Prostate gland (tissue), 2 donors: ENCODE measurements at regions not wholly inside any gene's neighbourhood (a gene's known extent, or its start where the extent isn't known, plus 50 kb on each side); places are given as distances from the start of the nearest gene placed in this dataset.

Experiments used
- CTCF ChIP-seq, 4 experiments: fragments of 200-600 bp in 2 of 4; fragments of 450-650 bp in 2 of 4; sonication (generic) in 2 of 4; IDR thresholded peaks; 1 replicate in 3 of 4; 2 replicates in 1 of 4; pipeline ENCODE4 v1.5.1; 2016 to 2019; ENCODE audit warnings: antibody characterized with exemption in 4 of 4, mild to moderate bottlenecking in 2 of 4, moderate library complexity in 2 of 4
- POLR2A ChIP-seq: fragments of 450-650 bp; IDR thresholded peaks from one replicate; pipeline ENCODE4 v1.6.1; 2016; ENCODE audit warnings: antibody characterized with exemption, mild to moderate bottlenecking
- POLR2AphosphoS5 ChIP-seq: sonication (generic); formaldehyde crosslinking; IDR thresholded peaks from one replicate; pipeline ENCODE4 v1.6.1; 2017; ENCODE audit warnings: antibody characterized with exemption

GRCh38 chr14:44170556-44170955 lies 336.5 kb downstream of the FSCB start:
- TF ChIP-seq POLR2A (no peak), POLR2AphosphoS5 (no peak), CTCF (IDR thresholded peaks at IDR 0.05) (no peak)
